ENCODE measurements at regions not wholly inside any gene's neighbourhood (a gene's known extent, or its start where the extent isn't known, plus 50 kb on each side); places are given as distances from the start of the nearest gene placed in this dataset.

DNA sequence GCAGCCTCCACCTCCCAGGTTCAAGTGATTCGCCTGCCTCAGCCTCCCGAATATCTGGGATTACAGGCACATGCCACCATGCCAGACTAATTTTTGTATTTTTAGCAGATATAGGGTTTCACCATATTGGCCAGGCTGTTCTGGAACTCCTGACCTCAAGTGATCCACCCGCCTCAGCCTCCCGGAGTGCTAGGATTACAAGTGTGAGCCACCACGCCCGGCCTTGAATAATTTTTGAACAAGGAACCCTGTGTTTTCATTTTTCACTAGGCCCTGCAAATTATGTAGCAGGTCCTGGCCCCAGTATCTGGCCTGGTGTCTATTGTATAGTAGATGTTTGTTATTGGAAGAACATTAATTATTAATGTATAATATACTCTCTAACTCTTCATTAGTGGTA is 140.7 kb downstream of the PIK3R1 start:
- CTCF ChIA-PET (ENCODE audit: low intra/inter-chr PET ratio, low total read pairs) = no interaction called here
- Histone ChIP-seq H3K9me3 (ENCODE audit: low read length) (no peaks in the 10 kb centered on the region), H3K27me3 (ENCODE audit: control insufficient read depth in 1 of 2, insufficient read depth in 2 of 2, low read length in 2 of 2) (no peaks in the 10 kb centered on the region; a peak in 2 of 5 replicates), H2AFZ (ENCODE audit: low read length) (no peak overlapping the region), H3K27ac (ENCODE audit: extremely low read length, insufficient read depth, low read length) (no peak overlapping the region), H3K4me3 (replicated peaks in 1 of 3; ENCODE audit: insufficient read depth in 1 of 3, low read depth in 2 of 3, low read length in 3 of 3) (no peak overlapping the region), H3K4me2 (ENCODE audit: low read depth, low read length) (no peak overlapping the region), H3K36me3 (replicated peaks in 1 of 2; ENCODE audit: control insufficient read depth in 1 of 2, insufficient read depth in 2 of 2, low read length in 2 of 2) (no peaks in the 10 kb centered on the region), H3K9ac (ENCODE audit: insufficient read depth, low read depth, low read length) (no peak overlapping the region), H3K4me1 (ENCODE audit: insufficient read depth, low read length) (no peaks in the 10 kb centered on the region), H4K20me1 (ENCODE audit: insufficient read depth, low read length) (no peaks in the 10 kb centered on the region), H3K79me2 (ENCODE audit: insufficient read depth, low read length) (no peaks in the 10 kb centered on the region)
- TF ChIP-seq ZNF883 (CRISPR knock-in tag; IDR thresholded peaks at IDR 0.05; ENCODE audit: not compliant biosample characterization) (no peak), CTCF (CRISPR knock-in tag; IDR thresholded peaks at IDR 0.05) (no peak)
- POLR2A ChIA-PET = no interaction called here
- FAIRE-seq (no peak), DNase-seq (ENCODE audit: low spot score) (no peak), ATAC-seq (no peak)
- in situ Hi-C loops (cut with HindIII; ENCODE audit: extremely low pct_ligation_motif_present, low pct_unique_long_range_greater_than_20kb) (no loop called here), intact Hi-C loops (cut with micrococcal nuclease; ENCODE audit: unreplicated experiment) (no loop called here)
- 15% methylated on average over 6 of the region's 6 CpGs for WGBS (ENCODE audit: low lambda C conversion rate)
- BruUV-seq (replicated peaks) = no TSS peak

DNA sequence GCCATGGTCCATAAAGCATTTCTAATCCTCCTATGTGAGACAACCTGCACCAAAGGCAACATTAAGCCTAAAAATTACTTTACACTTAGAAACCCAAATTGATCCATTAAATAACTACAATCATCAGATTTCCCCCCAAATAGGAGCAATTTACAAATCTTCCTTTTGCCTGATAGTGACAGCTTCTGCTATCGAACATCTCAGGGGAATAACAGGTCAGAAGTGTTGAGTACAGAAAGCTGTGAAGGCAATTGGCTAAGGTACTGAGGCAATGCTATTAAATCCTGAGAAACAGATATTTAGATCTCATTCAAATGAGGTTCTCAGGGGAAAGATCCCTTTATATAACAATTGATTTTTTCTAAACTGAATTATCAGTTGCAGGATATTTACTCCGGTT is 141.1 kb downstream of the PIK3R1 start:
- Histone ChIP-seq H3K27me3 (ENCODE audit: control insufficient read depth in 1 of 2, insufficient read depth in 2 of 2, low read length in 2 of 2) (no peaks in the 10 kb centered on the region; a peak in 2 of 5 replicates), H3K4me3 (replicated peaks in 1 of 3; ENCODE audit: insufficient read depth in 1 of 3, low read depth in 2 of 3, low read length in 3 of 3) (no peak overlapping the region), H3K4me1 (ENCODE audit: insufficient read depth, low read length) (no peaks in the 10 kb centered on the region), H2AFZ (ENCODE audit: low read length) (no peak overlapping the region), H3K9me3 (ENCODE audit: low read length) (no peaks in the 10 kb centered on the region), H3K27ac (ENCODE audit: extremely low read length, insufficient read depth, low read length) (no peak overlapping the region), H3K79me2 (ENCODE audit: insufficient read depth, low read length) (no peaks in the 10 kb centered on the region), H3K4me2 (ENCODE audit: low read depth, low read length) (no peak overlapping the region), H4K20me1 (ENCODE audit: insufficient read depth, low read length) (no peaks in the 10 kb centered on the region), H3K36me3 (replicated peaks in 1 of 2; ENCODE audit: control insufficient read depth in 1 of 2, insufficient read depth in 2 of 2, low read length in 2 of 2) (no peaks in the 10 kb centered on the region), H3K9ac (ENCODE audit: insufficient read depth, low read depth, low read length) (no peak overlapping the region)
- intact Hi-C loops (cut with micrococcal nuclease; ENCODE audit: unreplicated experiment) (no loop called here), in situ Hi-C loops (cut with HindIII; ENCODE audit: extremely low pct_ligation_motif_present, low pct_unique_long_range_greater_than_20kb) (no loop called here)
- ChIA-PET CTCF (ENCODE audit: low intra/inter-chr PET ratio, low total read pairs) (no interaction called here), POLR2A (no interaction called here)
- 52% methylated on average over 2 of the region's 2 CpGs for WGBS (ENCODE audit: low lambda C conversion rate)
- ATAC-seq (no peak), DNase-seq (ENCODE audit: low spot score) (no peak), FAIRE-seq (no peak)
- BruUV-seq (replicated peaks) = no TSS peak
- TF ChIP-seq NFAT5 (CRISPR knock-in tag; IDR thresholded peaks at IDR 0.05) = no peak
- TF ChIP-seq FOXP1 (IDR thresholded peaks at IDR 0.05) = no peak
- no peak for TF ChIP-seq FOXP1 (CRISPR knock-in tag; IDR thresholded peaks at IDR 0.05)
- TF ChIP-seq ZNF577 (CRISPR knock-in tag; IDR thresholded peaks at IDR 0.05; ENCODE audit: borderline replicate concordance, low read depth) = no peak
- no peak for TF ChIP-seq GLI4 (CRISPR knock-in tag; IDR thresholded peaks at IDR 0.05; ENCODE audit: borderline replicate concordance)
- TF ChIP-seq ZNF160 (CRISPR knock-in tag; IDR thresholded peaks at IDR 0.05) = no peak
- no peak for TF ChIP-seq EEA1 (CRISPR knock-in tag; IDR thresholded peaks at IDR 0.05; ENCODE audit: borderline replicate concordance)
- no peak for TF ChIP-seq RARA (CRISPR knock-in tag; IDR thresholded peaks at IDR 0.05)
- TF ChIP-seq ZFP36 (IDR thresholded peaks at IDR 0.05; ENCODE audit: borderline replicate concordance, low read depth, low read length, partially characterized antibody) = no peak
- no peak for TF ChIP-seq REPIN1 (CRISPR knock-in tag; IDR thresholded peaks at IDR 0.05; ENCODE audit: borderline replicate concordance, low read depth)
- no peak for TF ChIP-seq ZSCAN25 (CRISPR knock-in tag; IDR thresholded peaks at IDR 0.05)
- no peak for TF ChIP-seq SRSF4 (IDR thresholded peaks at IDR 0.05; ENCODE audit: low read depth, low read length, poor library complexity, severe bottlenecking)

Measured in HepG2 (cell line).